ENCODE measurements at regions not wholly inside any gene's neighbourhood (a gene's known extent, or its start where the extent isn't known, plus 50 kb on each side); places are given as distances from the start of the nearest gene placed in this dataset.

DNA sequence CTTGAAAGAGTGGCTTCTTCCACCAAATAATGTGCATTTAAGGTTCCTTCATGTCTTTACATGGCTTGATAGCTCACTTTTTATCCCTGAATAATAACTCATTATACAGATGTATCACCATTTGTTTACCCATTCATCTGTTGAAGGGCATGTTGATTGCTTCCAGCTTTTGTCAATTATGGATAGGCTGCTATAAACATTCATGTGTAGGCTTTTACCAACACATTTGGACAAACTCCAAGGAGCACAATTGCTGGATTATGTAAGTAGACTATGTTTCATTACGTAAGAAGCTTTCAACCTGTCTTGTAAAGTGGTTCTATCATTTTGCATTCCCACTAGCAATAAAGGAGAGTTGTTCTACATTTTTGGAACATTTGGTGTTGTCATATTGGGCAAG is 2637.0 kb downstream of the PCDH7 start:
- TF ChIP-seq, protein P1, sequence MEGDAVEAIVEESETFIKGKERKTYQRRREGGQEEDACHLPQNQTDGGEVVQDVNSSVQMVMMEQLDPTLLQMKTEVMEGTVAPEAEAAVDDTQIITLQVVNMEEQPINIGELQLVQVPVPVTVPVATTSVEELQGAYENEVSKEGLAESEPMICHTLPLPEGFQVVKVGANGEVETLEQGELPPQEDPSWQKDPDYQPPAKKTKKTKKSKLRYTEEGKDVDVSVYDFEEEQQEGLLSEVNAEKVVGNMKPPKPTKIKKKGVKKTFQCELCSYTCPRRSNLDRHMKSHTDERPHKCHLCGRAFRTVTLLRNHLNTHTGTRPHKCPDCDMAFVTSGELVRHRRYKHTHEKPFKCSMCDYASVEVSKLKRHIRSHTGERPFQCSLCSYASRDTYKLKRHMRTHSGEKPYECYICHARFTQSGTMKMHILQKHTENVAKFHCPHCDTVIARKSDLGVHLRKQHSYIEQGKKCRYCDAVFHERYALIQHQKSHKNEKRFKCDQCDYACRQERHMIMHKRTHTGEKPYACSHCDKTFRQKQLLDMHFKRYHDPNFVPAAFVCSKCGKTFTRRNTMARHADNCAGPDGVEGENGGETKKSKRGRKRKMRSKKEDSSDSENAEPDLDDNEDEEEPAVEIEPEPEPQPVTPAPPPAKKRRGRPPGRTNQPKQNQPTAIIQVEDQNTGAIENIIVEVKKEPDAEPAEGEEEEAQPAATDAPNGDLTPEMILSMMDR (IDR thresholded peaks at IDR 0.05 in 4 of 5, conservative IDR thresholded peaks at IDR 0.05 in 1 of 5): no peak
- TF ChIP-seq POLR2A (IDR thresholded peaks at IDR 0.05): no peak
